ENCODE measurements at regions not wholly inside any gene's neighbourhood (a gene's known extent, or its start where the extent isn't known, plus 50 kb on each side); places are given as distances from the start of the nearest gene placed in this dataset.

DNA sequence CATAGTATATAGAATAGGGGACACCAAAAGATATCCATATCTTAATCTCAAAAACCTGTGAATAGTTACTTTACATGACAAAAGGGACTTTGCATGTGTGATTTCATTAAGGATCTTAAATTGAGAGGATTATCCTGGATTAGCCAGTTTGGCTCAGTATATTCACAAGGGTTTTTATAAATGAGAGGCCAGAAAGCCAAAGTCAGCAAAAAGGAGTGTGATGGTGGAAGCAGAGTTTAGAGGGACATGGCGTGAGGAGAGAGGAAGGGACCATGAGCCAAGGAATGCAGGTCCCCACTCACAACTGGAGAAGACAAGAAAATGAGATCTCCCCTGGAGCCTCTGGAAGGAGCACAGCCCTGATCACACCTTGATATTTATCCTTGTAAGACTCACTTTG is 648.5 kb upstream of the LCORL start:
- intact Hi-C loops (cut with DNase I) = no loop called here
- no peak overlapping the region for H3K4me3 ChIP-seq
- WGBS, 2 donors = 83 to 85% methylated on average over 1 of the region's 1 CpG

DNA sequence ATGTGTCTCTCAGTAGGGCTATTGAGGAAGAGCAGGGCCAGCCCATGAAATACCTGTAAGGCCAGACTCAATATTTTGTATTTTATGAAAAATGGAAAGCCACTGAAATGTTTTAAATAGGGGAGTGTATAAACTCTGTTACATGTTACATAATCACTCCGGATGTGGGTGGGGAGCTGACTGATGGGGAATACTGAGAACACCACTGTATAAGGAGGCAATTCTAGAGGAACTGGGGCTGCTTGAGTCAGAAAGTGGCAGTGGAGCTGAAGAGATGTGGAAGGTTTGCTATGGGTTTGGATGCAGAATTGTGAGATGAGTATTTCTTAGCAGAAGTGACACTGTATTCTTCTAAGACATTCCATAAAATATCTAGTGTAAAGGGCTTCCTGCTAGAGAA is 647.8 kb upstream of the LCORL start:
- TF ChIP-seq, protein P1, sequence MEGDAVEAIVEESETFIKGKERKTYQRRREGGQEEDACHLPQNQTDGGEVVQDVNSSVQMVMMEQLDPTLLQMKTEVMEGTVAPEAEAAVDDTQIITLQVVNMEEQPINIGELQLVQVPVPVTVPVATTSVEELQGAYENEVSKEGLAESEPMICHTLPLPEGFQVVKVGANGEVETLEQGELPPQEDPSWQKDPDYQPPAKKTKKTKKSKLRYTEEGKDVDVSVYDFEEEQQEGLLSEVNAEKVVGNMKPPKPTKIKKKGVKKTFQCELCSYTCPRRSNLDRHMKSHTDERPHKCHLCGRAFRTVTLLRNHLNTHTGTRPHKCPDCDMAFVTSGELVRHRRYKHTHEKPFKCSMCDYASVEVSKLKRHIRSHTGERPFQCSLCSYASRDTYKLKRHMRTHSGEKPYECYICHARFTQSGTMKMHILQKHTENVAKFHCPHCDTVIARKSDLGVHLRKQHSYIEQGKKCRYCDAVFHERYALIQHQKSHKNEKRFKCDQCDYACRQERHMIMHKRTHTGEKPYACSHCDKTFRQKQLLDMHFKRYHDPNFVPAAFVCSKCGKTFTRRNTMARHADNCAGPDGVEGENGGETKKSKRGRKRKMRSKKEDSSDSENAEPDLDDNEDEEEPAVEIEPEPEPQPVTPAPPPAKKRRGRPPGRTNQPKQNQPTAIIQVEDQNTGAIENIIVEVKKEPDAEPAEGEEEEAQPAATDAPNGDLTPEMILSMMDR (IDR thresholded peaks at IDR 0.05) = no peak
- no peak for TF ChIP-seq POLR2AphosphoS5 (IDR thresholded peaks at IDR 0.05)
- TF ChIP-seq POLR2A (IDR thresholded peaks at IDR 0.05) = no peak
- no peak for TF ChIP-seq EP300 (IDR thresholded peaks at IDR 0.05)
- Histone ChIP-seq H3K27me3 (no peaks in the 10 kb centered on the region), H3K36me3 (no peaks in the 10 kb centered on the region), H3K4me3 (no peak overlapping the region), H3K4me1 (no peaks in the 10 kb centered on the region), H3K9me3 (no peaks in the 10 kb centered on the region), H3K27ac (no peak overlapping the region)
- 87 to 91% methylated on average over 1 of the region's 1 CpG for WGBS, 2 donors
- intact Hi-C loops (cut with DNase I) = no loop called here
- DNase-seq = no peak

More for the DNA sequence above, 648.5 kb upstream of the LCORL start:
- H3K27me3 ChIP-seq = no peaks in the 10 kb centered on the region
- no peak overlapping the region for H3K27ac ChIP-seq
- no peak for TF ChIP-seq EP300 (IDR thresholded peaks at IDR 0.05)
- TF ChIP-seq, protein P1 (IDR thresholded peaks at IDR 0.05) = no peak
- TF ChIP-seq POLR2AphosphoS5 (IDR thresholded peaks at IDR 0.05) = no peak
- no peak for TF ChIP-seq POLR2A (IDR thresholded peaks at IDR 0.05)
- no peaks in the 10 kb centered on the region for H3K9me3 ChIP-seq
- DNase-seq = no peak
- H3K4me1 ChIP-seq = no peaks in the 10 kb centered on the region
- no peaks in the 10 kb centered on the region for H3K36me3 ChIP-seq

DNA sequence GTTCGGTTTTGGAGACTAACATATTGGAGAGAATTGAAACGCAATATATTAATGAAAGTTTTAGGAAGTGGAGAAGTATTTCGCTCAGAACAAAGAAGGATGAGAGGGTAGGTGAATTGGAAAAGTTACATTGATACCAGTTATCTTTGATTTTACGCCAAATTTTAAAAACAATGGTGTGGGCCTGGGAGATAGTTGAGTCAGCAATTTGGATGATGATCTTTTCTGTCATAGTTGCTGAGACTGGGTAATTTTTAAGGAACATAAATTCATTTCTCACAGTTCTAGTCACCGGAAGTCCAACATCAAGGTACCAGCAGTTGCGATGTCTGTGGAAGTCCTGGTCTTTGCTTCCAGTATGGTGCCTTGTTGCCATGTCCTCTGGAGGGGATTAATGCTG is 644.8 kb upstream of the LCORL start:
- DNase-seq = no peak
- Histone ChIP-seq H3K36me3 (no peaks in the 10 kb centered on the region), H3K27me3 (no peaks in the 10 kb centered on the region), H3K4me1 (no peaks in the 10 kb centered on the region), H3K9me3 (no peaks in the 10 kb centered on the region), H3K4me3 (no peak overlapping the region), H3K27ac (no peak overlapping the region)
- WGBS, 2 donors = 94 to 95% methylated on average over 6 of the region's 6 CpGs
- TF ChIP-seq POLR2A (IDR thresholded peaks at IDR 0.05) = no peak
- TF ChIP-seq, protein P1 (IDR thresholded peaks at IDR 0.05) = no peak
- no peak for TF ChIP-seq EP300 (IDR thresholded peaks at IDR 0.05)
- no peak for TF ChIP-seq POLR2AphosphoS5 (IDR thresholded peaks at IDR 0.05)
- intact Hi-C loops (cut with DNase I) = no loop called here

- WGBS, 2 donors = 89 to 92% methylated on average over 9 of the region's 9 CpGs
- no peaks in the 10 kb centered on the region for H3K36me3 ChIP-seq
- H3K27ac ChIP-seq = no peak overlapping the region
- H3K9me3 ChIP-seq = no peaks in the 10 kb centered on the region
- H3K4me3 ChIP-seq = no peak overlapping the region
- DNase-seq = no peak
- H3K4me1 ChIP-seq = no peaks in the 10 kb centered on the region
- H3K27me3 ChIP-seq = no peaks in the 10 kb centered on the region
- TF ChIP-seq EP300 (IDR thresholded peaks at IDR 0.05) = no peak
- TF ChIP-seq POLR2AphosphoS5 (IDR thresholded peaks at IDR 0.05) = no peak
- TF ChIP-seq, protein P1 (IDR thresholded peaks at IDR 0.05) = no peak
- no peak for TF ChIP-seq POLR2A (IDR thresholded peaks at IDR 0.05)
- intact Hi-C loops (cut with DNase I) = no loop called here
Observed at GRCh38 chr4:18664171-18664570, 642.6 kb upstream of the LCORL start.

- H3K4me3 ChIP-seq = no peak overlapping the region
- H3K27me3 ChIP-seq = no peaks in the 10 kb centered on the region
- no peaks in the 10 kb centered on the region for H3K9me3 ChIP-seq
- no peak for DNase-seq
- no peak for TF ChIP-seq POLR2A (IDR thresholded peaks at IDR 0.05)
- no peak for TF ChIP-seq EP300 (IDR thresholded peaks at IDR 0.05)
- TF ChIP-seq, protein P1 (IDR thresholded peaks at IDR 0.05) = no peak
- TF ChIP-seq POLR2AphosphoS5 (IDR thresholded peaks at IDR 0.05) = no peak
- H3K36me3 ChIP-seq = no peaks in the 10 kb centered on the region
- intact Hi-C loops (cut with DNase I) = no loop called here
- H3K4me1 ChIP-seq = peaks cover 0 to 20% (median 10%) of the 10 kb centered on the region in 4 donors
- no peak overlapping the region for H3K27ac ChIP-seq
- WGBS, 2 donors = 54 to 69% methylated on average over 2 of the region's 2 CpGs
Observed at GRCh38 chr4:18645351-18645750, 623.8 kb upstream of the LCORL start.

Measured in sigmoid colon (tissue), 6 donors.